HG03565 (cell line): ENCODE measurements at regions not wholly inside any gene's neighbourhood (a gene's known extent, or its start where the extent isn't known, plus 50 kb on each side); places are given as distances from the start of the nearest gene placed in this dataset.
"Not testable (repeated sequence)": the region's sequence is repeated elsewhere in the genome, so short reads cannot be mapped to it uniquely, and the experiment has no call there.

Experiments
- ATAC-seq: cut with Tn5 transposase; IDR thresholded peaks from one replicate; pipeline ENCODE4 v1.9.1; 2021; ENCODE audit warnings: mild to moderate bottlenecking, moderate library complexity; ENCODE audit not compliant: unreplicated experiment

GRCh38 chr17:77085926-77086432 is 54.8 kb upstream of the SEC14L1 start:
- no peak for ATAC-seq

GRCh38 chr17:77086433-77087010 is 54.2 kb upstream of the SEC14L1 start:
- no peak for ATAC-seq

GRCh38 chr17:77087650-77088454 is 52.9 kb upstream of the SEC14L1 start:
- no peak for ATAC-seq

GRCh38 chr17:77088455-77089123 is 52.2 kb upstream of the SEC14L1 start:
- peak; percentile 85 for ATAC-seq

DNA sequence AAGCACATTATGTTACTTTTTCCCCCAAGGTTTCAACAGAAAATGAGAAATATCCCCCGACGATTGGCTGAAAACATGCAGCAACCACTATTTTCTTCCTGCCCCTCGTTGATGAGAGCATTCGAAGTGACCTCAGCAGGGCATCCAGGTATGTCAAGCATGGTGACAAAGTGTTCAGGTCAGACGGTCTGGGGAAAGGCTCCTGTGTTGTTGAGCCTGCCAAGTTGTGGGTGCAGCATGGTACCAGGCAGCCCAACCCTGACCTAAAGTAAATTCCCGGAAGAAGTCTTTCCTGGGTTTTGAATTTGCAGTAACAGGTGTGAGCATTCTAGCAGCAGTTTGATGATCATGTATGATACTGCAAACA is 51.7 kb upstream of the SEC14L1 start:
- no peak for ATAC-seq

- not testable (repeated sequence) for ATAC-seq
Observed at GRCh38 chr17:77089949-77090348, 50.8 kb upstream of the SEC14L1 start.

DNA sequence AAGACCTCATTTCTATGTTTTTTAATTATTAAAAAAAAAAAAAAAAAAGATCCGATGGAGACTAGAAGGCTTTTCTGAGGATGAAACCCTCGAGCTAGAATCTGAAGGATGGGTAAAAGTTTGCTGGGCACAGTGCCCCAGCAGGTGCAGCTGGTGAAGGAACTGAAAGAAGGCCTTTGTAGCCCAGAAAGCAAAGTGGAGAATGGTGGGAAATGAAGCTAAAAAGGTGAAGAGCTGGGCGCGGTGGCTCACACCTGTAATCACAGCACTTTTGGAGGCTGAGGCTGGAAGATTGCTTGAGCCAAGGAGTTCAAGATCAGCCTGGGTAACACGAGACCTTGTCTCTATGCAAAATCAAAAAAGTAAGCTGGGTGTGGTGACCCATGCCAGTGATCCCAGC is 50.3 kb upstream of the SEC14L1 start:
- no peak for ATAC-seq
